ENCODE measurements at regions not wholly inside any gene's neighbourhood (a gene's known extent, or its start where the extent isn't known, plus 50 kb on each side); places are given as distances from the start of the nearest gene placed in this dataset.

DNA sequence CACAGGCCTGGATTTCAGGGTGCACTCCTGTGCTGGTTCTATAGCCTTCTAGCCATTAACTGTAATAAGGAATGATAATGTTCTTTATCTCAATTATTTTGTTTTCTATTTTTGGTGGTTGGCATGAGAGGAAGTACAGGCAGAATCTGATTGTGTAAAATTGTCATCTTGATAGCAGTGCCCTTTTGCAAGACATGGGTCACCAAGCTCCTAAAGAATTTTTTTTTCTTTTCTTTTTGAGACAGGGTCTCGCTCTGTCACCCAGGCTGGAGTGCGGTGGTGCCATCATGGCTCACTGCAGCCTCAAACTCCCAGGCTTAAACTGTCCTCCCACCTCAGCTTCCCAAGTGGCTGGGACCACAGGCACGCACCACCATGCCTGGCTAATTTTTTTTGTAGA, 206.7 kb upstream of the JARID2 start:
- H3K4me3 ChIP-seq, result no peak overlapping the region
- TF ChIP-seq EP300 (IDR thresholded peaks at IDR 0.05), result no peak
- TF ChIP-seq, protein P1, sequence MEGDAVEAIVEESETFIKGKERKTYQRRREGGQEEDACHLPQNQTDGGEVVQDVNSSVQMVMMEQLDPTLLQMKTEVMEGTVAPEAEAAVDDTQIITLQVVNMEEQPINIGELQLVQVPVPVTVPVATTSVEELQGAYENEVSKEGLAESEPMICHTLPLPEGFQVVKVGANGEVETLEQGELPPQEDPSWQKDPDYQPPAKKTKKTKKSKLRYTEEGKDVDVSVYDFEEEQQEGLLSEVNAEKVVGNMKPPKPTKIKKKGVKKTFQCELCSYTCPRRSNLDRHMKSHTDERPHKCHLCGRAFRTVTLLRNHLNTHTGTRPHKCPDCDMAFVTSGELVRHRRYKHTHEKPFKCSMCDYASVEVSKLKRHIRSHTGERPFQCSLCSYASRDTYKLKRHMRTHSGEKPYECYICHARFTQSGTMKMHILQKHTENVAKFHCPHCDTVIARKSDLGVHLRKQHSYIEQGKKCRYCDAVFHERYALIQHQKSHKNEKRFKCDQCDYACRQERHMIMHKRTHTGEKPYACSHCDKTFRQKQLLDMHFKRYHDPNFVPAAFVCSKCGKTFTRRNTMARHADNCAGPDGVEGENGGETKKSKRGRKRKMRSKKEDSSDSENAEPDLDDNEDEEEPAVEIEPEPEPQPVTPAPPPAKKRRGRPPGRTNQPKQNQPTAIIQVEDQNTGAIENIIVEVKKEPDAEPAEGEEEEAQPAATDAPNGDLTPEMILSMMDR (IDR thresholded peaks at IDR 0.05), result no peak
- TF ChIP-seq POLR2A (IDR thresholded peaks at IDR 0.05), result no peak
- H3K36me3 ChIP-seq, result no peaks in the 10 kb centered on the region
- no peak overlapping the region for H3K27ac ChIP-seq
- no peaks in the 10 kb centered on the region for H3K9me3 ChIP-seq
- WGBS, 3 donors, result 98 to 100% (median 99%) methylated on average over 3 of the region's 3 CpGs
- no peak for DNase-seq
- intact Hi-C loops (cut with DNase I), result no loop called here
- H3K27me3 ChIP-seq, result no peaks in the 10 kb centered on the region
- no peaks in the 10 kb centered on the region for H3K4me1 ChIP-seq (ENCODE audit: insufficient read depth)

GRCh38 chr6:15042938-15043337, 202.9 kb upstream of the JARID2 start:
- 86 to 92% (median 87%) methylated on average over 4 of the region's 4 CpGs for WGBS, 3 donors
- no peak overlapping the region for H3K27ac ChIP-seq
- H3K4me3 ChIP-seq, result no peak overlapping the region
- DNase-seq, result no peak
- no peaks in the 10 kb centered on the region for H3K27me3 ChIP-seq
- no peak for TF ChIP-seq POLR2A (IDR thresholded peaks at IDR 0.05)
- no peak for TF ChIP-seq EP300 (IDR thresholded peaks at IDR 0.05)
- TF ChIP-seq, protein P1 (IDR thresholded peaks at IDR 0.05), result no peak
- H3K4me1 ChIP-seq (ENCODE audit: insufficient read depth), result no peaks in the 10 kb centered on the region
- no peaks in the 10 kb centered on the region for H3K9me3 ChIP-seq
- intact Hi-C loops (cut with DNase I), result no loop called here
- H3K36me3 ChIP-seq, result no peaks in the 10 kb centered on the region

DNA sequence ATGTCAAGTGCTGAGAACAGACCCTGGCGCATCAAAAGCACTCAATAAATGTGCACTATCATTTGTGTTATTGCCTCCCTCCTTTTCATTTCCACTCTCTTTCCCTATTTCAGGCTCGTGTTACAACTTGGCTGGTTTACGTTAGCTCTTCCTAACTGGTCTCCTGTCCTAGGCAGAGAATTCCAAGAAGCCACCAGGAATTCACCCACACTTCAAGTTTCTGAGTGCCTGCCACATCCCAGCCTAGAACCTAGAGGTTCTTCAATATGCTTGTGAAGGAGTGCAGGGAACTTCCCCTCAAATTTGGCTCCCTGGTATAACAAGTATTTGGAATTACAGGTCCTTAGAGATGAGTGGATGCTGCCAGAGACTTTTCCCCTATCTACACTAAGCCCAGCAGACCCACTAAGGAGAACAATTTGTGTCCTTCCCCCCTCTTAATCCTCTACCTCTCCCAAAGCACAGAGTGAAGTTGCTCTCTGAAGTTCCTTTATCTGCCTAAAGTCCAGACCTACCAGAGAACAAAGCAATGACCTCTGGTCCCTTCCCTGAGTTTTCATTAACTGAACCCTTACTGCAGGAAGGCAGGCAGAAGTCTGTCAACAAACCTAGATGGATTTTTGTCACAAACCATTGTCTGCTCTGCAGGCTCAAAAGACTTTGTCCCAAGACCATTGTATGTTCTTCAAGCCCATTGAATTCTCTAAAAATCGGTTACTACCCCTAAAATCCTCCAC, 201.6 kb upstream of the JARID2 start:
- intact Hi-C loops (cut with DNase I), result no loop called here
- H3K9me3 ChIP-seq, result no peaks in the 10 kb centered on the region
- 77 to 84% (median 82%) methylated on average over 4 of the region's 4 CpGs for WGBS, 3 donors
- TF ChIP-seq, protein P1 (IDR thresholded peaks at IDR 0.05), result no peak
- TF ChIP-seq EP300 (IDR thresholded peaks at IDR 0.05), result no peak
- no peak for TF ChIP-seq POLR2A (IDR thresholded peaks at IDR 0.05)
- H3K27me3 ChIP-seq, result no peaks in the 10 kb centered on the region
- no peak overlapping the region for H3K4me3 ChIP-seq
- no peak for DNase-seq
- H3K27ac ChIP-seq, result no peak overlapping the region
- H3K36me3 ChIP-seq, result no peaks in the 10 kb centered on the region
- no peaks in the 10 kb centered on the region for H3K4me1 ChIP-seq (ENCODE audit: insufficient read depth)

GRCh38 chr6:15044948-15045347, 200.9 kb upstream of the JARID2 start:
- H3K27ac ChIP-seq, result no peak overlapping the region

More at GRCh38 chr6:15044948-15045347, 200.9 kb upstream of the JARID2 start:
- Histone ChIP-seq H3K4me1 (ENCODE audit: insufficient read depth) (no peaks in the 10 kb centered on the region), H3K36me3 (no peaks in the 10 kb centered on the region), H3K9me3 (no peaks in the 10 kb centered on the region), H3K27me3 (no peaks in the 10 kb centered on the region), H3K4me3 (no peak overlapping the region)
- intact Hi-C loops (cut with DNase I), result no loop called here
- TF ChIP-seq, protein P1 (IDR thresholded peaks at IDR 0.05), result no peak
- no peak for TF ChIP-seq EP300 (IDR thresholded peaks at IDR 0.05)
- no peak for TF ChIP-seq POLR2A (IDR thresholded peaks at IDR 0.05)
- no peak for DNase-seq
- 94 to 96% (median 95%) methylated on average over 2 of the region's 2 CpGs for WGBS, 3 donors
